HG03520 (cell line): ENCODE measurements at regions not wholly inside any gene's neighbourhood (a gene's known extent, or its start where the extent isn't known, plus 50 kb on each side); places are given as distances from the start of the nearest gene placed in this dataset.
"Not testable (repeated sequence)": the region's sequence is repeated elsewhere in the genome, so short reads cannot be mapped to it uniquely, and the experiment has no call there.

Experiments used
- ATAC-seq: cut with Tn5 transposase; IDR thresholded peaks from one replicate; pipeline ENCODE4 v1.9.1; 2021; ENCODE audit warnings: mild to moderate bottlenecking, moderate library complexity; ENCODE audit not compliant: unreplicated experiment

DNA sequence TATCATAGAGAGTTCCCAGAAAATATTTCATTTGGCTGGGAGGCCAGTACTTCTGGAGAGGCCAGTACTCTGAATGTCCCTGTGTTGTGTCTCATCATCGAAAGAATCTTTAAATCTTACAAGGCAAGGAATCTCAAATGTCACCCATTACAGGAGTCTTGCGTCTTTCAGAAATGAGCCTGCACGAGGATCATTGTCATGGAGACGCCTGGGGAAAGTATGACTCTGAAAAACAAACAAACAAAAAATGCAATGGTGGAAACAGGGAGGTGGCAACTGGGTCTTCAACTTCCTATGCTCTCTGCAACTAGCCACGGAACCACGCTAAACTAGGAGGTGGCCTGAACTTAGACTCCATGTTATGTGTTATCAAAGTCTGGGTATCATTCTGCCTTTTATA, 804.6 kb downstream of the EPHA3 start:
- no peak for ATAC-seq

DNA sequence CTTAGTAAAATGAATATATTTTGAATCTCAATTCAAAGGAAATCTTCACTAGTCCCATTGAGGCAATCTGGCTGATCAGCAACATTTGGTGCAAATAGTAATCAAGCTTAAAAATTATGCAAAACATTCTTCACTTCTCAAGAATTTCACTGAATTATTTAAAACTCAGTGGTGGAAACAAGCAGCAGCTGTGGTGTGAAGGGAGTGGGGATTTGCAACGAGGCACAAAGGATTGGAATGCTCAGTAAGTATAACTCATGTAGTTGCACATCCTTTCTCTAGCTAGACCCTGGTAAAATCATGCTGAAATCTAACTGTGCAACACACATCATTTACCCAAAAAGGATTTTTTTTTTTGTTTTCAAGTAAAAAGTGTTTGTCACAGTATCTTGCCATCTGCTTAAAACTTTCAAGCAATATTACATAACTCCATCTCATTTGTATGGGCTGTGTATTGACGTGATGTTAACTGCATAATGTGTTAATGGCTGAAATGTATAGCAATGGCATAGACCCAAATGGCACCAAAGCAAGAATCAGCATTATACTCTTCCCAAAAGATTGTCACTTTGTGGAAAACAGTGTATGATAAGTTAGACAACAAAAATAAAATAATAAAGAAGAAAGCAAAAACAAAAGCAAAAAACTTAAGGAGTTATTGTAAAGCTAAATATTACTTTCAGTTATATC, 816.6 kb downstream of the EPHA3 start:
- no peak for ATAC-seq

DNA sequence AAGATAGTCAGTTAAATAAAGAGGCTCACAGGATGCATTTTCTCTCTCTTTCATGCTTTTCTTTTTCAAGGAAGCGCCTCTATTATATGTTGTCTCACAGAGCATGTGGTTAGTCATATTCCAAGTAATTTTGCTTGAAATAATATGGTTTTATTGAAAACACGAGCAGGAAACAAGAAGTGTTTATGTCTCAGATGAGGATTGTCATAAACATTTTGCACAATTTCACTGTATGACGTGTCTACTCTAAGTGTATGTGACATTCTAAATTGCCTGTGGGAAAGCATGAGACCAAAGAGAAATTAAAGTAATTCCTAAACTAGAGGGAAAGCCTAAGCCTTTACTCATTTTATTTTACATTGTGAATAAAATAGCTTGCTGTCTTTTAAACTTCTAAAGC, 818.6 kb downstream of the EPHA3 start:
- ATAC-seq = no peak

DNA sequence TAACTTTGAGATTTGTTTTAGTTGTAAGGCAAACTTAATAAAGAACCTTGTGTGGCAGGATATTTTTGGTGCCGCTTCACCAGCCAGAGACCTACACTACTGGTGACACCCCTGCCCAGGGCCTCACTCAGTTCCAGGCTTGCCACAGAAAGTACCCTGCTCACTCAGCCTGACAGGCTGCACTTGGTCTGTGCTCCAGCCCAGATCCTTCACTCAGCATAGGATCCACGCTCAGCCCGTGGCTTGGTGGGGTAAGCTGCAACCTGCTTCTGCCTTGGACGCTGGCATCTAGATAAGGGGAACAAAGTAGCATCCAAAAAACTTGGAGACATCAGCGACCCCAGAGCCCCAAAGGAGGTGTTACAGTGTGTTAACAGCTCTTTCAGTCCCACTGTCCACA, 825.5 kb downstream of the EPHA3 start:
- ATAC-seq = no peak

DNA sequence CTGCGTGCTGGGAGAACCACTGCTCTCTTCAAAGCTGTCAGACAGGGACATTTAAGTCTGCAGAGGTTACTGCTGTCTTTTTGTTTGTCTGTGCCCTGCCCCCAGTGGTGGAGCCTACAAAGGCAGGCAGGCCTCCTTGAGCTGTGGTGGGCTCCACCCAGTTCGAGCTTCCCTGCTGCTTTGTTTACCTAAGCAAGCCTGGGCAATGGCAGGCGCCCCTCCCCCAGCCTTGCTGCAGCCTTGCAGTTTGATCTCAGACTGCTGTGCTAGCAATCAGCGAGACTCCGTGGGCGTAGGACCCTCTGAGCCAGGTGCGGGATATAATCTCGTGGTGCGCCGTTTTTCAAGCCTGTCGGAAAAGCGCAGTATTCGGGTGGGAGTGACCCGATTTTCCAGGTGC, 837.0 kb downstream of the EPHA3 start:
- ATAC-seq = not testable (repeated sequence)

DNA sequence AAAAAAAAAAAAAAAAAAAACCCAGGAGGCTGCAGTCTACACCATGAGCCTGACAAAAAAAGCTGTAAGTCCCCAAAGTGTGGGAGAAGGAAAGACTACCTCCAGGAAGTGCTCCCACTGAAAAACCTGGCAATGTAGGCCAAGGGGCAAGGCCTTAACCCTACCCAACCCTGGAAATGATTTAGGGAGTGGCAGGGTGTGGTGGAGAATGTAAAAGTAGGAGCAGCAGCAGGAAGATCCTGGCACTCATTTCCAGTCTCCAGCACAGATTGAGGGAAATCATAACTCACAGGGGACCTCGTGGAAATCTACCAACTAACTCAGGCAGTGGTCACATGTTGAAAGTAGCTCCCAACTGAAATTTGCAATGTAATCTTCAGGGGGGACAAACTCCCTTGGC, 839.5 kb downstream of the EPHA3 start:
- no peak for ATAC-seq

DNA sequence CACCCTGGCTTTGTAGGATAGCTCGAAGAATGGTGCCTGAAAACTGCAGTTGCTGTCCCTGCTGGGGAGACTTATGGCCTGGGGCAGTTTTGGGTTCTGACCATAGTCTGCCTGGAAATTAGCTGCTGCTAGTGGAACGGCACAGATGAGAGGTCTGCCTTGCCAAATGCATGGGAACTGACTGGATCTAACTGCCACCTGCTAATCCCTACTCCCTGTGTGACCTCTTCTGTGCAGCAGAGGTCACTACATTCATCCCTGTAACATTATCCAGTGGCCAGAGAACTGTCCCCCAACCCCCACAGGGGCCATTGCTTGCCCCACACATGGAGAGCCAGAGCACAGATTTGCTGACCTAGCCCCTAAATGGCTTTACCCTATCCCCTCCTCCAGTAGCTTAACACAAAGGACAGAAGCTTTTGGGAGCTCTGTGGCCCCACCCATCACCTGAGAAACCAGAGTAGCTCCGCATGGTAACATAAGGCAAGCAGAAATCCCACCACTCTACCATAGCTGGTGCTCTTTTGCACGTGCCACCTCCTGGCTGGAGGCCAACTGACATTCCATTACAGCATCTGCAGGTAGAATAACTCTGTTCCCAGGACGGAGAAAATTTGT, 840.0 kb downstream of the EPHA3 start:
- ATAC-seq = no peak

DNA sequence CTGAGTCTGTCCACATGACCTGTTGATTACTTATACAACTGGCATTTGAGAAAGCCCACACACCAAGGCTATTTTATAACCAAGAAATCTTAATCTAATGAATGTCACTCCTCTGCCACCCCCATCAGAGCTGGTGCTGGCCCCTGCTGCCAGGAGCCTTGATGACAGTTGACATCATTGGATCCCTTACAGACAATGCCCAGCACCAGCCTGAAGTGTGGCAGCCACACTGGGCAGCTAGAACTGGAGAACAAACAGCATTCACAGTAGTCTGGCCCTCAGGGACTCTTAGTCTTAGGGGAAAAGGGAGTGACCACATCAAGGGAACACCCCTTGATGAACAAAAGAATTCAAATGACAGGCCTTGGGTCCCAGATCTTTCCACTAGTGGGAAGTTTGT, 840.6 kb downstream of the EPHA3 start:
- no peak for ATAC-seq

DNA sequence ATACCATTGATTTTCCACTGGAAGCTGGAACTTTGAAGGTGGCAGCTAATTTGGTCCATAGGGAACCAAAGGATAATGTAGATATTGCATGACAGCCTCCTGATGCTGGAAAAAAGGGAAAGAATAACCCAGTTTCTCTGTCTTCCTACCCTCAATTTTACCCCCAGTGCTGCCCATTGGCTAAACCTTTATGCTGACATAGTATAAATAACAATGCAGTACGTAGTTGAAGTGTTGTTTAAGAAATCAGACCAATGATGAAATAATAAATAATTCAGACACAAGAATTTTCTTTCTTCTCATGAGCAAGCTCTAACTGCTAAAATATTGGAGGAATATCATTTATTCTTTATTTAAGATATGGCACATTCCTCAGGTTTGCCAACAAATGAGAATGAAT, 843.4 kb downstream of the EPHA3 start:
- no peak for ATAC-seq

DNA sequence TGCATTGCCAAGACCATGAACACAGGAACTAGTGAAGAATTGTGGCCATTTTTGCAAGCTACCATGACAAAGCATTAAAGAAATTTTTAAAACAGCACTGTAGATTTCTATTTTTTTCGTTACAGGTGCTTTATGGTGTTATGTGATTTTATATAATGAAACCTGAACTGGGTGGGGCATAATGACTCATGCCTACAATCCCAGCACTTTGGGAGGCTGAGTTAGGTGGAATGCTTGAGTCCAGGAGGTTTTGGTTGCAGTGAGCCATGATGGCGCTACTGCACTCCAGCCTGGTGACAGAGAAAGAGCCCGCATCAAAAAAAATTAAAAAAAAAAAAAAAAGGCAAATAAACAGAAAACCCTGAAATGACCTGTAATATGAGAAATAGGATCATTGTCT, 846.7 kb downstream of the EPHA3 start:
- no peak for ATAC-seq

DNA sequence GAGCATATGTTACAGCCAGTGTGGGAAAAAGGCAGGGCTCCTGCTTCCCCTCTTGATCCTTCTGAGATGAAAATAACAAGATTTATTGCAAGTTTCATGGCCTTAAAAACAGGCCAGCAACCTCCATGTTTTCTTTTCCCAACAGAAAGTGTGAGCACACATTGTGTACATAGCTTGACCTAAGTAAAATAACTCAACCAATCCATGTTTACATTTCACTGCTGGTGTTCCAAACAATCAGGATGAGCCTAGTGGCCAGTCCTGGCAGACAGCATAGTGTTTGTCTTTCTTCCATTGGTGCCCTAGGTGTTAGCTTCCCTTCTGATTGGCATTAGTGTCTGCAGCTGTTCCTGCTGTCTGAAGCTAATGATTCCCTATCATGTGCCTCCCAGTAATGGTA, 847.7 kb downstream of the EPHA3 start:
- ATAC-seq = no peak

DNA sequence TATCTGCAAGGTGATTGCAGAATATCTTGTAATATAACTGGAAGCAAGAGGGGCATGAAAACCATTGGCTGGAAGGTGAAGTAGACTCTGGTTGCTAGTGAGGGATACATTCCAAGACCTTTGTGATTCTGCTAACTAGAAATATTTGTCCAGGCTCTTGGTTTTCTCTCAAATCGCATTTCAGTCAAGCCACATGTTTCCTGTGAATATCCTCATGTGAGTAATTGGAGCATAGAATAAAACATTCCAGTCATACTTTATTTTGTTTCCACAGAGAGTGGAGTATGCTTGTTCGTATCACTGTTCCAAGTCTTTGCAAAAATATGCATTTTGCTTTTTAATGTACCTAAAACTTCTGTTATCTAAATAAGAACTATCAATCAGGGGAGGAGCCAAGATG, 850.0 kb downstream of the EPHA3 start:
- ATAC-seq = no peak

DNA sequence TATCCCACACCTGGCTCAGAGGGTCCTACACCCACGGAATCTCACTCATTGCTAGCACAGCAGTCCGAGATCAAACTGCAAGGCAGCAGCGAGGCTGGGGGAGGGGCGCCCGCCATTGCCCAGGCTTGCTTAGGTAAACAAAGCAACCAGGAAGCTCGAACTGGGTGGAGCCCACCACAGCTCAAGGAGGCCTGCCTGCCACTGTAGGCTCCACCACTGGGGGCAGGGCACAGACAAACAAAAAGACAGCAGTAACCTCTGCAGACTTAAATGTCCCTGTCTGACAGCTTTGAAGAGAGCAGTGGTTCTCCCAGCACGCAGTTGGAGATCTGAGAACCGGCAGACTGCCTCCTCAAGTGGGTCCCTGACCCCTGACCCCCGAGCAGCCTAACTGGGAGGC, 850.7 kb downstream of the EPHA3 start:
- not testable (repeated sequence) for ATAC-seq

DNA sequence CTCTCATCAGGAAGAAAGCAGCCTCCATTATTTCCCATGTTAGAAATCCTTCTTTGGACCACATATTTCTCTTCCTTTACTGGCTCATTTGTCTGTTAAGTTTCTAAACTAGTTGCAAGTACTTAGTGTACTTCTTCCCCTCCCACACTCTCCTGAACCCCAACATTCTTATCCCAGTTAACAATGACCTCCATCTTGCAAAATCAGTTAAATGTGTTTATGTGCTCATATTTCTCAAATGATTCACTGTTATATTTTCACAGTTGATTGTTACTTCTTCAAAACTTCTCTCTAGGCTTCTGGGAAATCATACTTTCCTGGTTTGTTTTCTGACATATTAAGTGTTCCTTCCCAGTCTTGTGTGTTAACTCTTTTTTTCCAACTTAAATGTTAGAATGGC, 856.9 kb downstream of the EPHA3 start:
- no peak for ATAC-seq

DNA sequence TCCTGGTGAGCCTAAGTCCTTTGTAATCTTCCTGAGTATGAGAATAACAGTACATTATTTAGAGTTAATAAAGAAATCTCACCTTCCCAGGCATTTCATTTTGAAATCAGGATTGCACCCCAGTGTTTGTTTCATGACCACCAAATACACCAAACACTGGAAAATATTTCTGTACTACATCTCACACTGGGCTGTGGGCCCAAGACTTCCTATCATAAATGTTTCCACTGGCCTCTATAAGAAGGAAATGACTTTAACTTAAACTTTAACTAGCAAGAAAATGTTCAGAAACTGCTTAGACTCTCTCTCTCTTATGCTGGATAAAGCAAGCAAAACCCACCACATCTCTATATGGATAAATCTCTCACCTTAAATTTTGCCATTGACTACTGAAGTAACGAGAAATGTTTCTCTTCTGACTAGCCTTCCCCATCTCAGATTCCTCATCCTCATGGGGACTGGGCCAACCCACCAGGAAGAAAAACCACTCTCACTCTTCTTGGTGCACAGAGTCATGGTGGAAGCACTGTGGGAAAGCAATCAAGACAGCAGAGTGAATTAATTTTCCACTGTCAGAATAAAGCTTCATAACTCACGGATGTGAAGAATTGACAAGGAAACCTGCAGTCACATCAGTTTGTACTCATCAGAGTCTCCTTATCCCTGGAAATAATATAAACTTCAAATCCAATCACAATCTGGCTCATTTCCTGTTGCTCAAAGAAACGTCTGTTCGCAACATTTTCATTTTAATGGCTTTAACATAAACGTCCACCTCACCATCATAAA, 859.6 kb downstream of the EPHA3 start:
- no peak for ATAC-seq

DNA sequence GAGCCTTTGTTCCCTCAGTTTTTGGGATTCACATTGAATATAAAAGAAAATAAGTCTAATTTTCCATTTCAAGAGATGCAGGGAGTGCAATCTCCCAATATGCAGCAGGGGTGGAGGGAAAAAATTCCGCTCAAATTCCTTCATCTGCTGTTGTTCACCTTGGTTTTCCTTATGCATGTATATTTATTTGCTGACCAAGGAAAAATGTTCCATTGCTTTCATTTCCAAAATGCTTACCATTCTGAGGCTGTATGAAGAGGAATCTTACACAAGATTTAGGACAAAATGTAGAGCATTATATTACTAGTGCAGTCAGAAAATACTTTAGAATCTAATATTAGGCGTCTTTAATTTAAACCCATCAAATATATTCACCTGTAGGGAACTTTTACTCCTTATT, 863.9 kb downstream of the EPHA3 start:
- no peak for ATAC-seq

DNA sequence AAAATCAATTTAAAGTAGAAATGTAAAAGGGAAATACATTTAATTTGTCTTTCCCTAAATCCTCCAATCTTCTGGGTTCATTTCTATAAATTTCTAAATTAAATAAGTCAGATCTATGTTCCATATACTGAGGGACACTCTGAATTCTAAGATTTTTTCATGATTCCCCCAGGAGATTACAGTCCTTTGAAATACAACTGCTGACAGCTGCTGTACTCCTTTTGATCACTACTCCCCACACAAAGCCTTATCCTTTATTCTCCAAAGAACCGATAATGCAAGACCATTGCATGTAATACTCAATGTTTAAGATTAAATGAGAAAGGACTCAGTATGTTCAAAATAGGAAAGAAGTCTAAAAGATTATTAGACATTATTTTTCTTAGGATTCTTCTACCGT, 865.7 kb downstream of the EPHA3 start:
- no peak for ATAC-seq

DNA sequence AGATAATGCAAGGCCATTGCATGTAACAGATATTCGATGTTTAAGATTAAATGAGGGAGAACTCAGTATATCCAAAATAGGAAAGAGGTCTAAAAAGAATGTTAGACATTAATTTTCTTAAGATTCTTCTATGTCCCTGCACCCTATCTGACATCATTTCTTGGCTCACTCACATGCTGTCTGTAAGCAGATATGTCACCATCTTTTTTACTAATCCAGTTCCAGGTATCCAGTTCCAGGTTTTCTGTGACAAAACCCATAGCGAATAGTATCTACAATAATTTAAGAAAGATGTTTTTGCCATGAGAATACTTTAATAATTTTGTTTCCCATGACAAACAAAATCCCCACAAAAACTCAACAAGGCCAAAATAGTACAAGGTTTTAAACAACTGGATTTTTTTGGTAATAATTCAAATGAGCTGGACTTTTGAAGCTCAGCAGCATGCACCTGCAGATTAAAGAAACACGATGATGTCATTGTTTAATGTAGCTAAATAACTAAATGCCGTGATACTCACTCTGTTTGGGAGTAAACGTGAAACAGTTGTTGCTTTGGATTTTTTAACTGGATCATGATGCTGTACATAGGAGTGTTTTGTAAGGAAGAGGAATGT, 867.6 kb downstream of the EPHA3 start:
- no peak for ATAC-seq

DNA sequence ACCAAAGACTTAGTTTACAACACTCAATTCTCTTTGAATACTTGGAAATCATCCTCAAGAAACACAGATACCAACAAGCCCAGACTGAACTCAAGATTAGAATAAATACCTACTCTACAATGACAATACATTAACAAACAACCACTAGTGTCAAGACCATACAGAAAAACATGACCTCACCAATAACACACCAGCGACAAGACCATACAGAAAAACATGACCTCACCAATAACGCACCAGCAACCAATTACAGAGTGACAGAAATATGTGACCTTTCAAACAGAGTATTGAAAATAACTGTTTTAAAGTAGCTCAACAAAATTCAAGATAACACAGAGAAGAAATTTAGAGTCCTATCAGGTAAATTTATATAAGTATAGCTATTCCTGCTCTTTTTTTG, 876.0 kb downstream of the EPHA3 start:
- ATAC-seq = no peak

DNA sequence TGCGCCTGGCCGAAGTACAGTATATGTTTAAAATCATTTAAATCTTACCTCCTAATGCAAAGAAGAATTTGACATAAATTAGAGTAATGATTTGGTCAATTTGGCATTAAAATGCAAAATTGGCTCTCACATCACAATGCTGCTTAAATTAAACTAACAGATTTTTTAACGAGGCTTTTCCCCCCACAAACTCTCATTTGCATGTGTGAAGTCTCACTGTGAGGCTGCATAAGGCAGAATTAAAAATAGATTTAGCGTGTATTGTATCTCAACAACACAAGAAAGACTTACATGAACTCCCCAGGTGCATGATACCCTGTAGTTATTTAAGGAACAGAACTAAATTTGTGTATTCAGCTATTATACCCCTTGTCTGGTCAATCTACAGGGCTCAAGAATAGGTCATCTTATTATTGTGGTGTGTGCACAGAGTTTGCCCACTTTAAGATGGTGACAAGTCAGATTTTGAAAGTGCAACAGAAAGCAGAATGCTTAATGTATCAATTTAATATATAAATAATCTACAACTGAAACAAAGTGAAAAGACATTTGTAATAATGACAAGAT, 897.9 kb downstream of the EPHA3 start:
- ATAC-seq = no peak

DNA sequence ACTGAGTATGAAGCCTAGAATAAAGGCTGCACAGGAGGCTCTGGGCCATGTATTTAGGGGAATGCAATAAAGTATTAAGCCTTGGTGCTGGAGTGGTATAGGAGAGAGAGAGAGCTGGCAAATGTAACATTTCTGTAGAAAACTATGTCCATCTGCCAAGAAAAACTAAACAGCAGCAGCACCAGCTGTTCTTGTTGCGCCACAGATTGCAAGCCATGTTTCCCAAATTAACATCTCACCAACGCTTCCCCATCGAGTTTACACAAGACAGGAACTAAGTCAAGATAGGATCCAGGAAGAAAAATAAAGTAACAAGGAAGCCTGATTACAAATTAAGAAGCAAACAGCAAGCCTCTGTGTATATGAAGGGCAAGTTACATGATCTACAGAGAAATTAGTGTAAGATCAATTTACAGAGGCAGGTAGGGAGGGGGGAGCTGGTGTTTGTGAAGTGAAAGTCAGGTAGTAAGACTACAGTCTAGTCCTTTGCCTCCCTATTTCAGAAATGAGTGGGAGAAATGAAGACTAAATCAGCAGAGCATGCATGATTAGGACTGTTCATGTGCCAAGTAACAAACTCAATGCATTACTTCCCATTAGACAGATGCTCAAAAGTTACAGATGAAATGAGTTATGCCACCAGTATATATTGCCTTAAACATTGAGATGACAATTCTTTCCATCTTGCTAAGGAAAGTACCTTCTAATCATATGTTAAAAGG, 900.5 kb downstream of the EPHA3 start:
- no peak for ATAC-seq
